Stimulated activated CD4-positive, alpha-beta T cell treated with anti-CD3 and anti-CD28 coated beads, Interleukin-4, amount 100 ng/mL, for 24 hours (primary cell): ENCODE measurements at regions not wholly inside any gene's neighbourhood (a gene's known extent, or its start where the extent isn't known, plus 50 kb on each side); places are given as distances from the start of the nearest gene placed in this dataset.

ENCODE experiments used
- DNase-seq: peaks from one replicate; pipeline ENCODE4 v3.0.0-alpha.2; 2020

DNA sequence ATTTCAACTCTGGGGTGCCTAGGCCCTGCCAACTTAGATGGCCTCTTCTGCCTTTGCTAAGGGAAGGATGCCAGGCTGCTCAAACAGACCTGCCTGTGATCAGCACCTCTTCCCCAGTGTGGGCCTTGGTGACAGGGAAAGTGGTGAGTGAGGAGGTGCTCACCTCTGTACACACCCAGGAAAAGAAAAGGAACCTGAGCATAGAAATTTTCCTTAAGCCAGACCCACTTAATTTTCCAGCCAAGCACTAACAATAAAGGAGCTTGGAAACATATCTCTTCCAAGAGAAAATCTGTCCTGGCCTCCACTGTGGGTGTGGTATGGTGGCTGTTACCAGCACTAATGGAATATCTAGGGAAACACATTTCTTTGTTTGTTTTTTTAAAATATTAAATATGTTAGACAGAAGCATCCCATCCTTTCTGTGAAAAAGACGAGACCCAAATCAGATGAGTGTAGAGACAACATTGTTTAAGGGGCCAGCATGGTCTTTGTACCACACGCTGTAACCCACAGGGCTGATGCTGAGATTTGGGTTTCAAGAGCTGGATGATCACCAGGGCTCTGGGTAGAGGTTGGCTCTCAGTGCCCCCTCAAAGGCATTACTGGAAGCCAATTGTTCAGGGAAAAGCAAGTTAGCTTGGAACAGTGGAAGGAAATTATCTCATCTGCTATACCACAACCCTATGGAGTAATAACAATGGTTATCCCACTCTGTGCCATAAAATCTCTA lies 472.2 kb downstream of the INSC start:
- no peak for DNase-seq

DNA sequence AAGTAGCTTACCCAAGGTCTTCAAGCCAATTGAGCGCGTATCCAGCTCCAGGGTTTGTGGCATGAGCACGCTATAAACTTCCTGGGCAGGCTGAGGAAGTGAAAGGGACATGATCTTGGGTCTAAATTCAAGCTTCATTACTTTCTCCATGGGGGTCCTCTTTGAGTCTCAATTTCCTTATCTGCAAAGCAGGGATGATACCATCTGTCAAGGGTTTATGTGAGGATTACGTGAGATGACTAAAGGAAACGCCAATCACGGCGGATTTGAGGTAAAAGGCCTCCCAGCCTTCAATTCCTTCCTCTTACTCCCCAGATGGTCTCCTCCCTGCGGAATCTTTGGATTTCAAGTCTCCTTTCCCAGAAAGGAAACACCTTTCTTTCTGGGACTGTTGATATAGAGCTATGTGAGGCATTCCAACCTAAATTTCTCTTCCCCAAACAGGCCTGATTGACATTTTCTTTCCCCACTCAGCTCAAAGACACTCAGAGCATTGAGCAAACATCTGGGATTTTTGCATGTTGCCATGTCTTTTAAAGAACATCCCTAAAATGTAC lies 474.4 kb downstream of the INSC start:
- DNase-seq = no peak

DNA sequence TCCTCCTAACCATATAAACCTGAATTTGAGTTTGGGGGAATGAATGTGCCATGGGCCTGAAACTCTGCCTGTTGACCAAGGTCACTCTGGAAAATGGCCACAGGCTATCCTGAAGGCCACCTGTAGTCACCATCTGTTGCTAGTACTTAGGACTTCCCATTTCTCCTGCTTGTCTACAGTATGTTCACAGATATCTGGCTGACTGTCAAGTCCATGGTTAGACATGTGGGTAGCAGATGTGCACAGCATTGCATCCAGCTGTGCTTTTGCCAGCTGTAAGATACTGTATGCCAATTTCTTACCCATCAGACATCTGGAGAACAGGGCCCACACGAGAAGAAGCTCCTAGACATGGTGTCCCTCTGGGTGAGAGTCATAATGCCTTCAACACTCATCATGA lies 475.4 kb downstream of the INSC start:
- no peak for DNase-seq

DNA sequence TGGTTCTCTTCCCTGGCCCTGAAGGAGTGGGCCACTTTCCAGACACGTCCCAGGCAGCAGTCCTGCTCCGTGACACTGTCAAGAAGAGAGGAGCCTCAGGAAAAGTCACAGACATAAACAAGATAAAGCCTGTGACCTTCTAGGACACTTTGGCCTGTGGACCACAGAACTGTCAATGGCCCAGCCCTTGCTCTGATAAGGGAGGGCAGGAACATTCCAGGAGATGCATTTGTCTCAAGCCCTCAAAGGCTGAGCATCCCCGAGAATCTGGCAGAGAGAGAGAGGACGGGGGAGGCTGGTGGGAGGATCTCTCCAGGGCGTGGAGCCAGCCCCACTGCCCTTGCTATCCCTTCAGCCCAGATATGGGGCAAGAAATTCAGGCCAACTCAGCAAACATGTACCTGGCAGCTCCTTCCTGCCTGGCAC lies 476.4 kb downstream of the INSC start:
- DNase-seq = no peak

DNA sequence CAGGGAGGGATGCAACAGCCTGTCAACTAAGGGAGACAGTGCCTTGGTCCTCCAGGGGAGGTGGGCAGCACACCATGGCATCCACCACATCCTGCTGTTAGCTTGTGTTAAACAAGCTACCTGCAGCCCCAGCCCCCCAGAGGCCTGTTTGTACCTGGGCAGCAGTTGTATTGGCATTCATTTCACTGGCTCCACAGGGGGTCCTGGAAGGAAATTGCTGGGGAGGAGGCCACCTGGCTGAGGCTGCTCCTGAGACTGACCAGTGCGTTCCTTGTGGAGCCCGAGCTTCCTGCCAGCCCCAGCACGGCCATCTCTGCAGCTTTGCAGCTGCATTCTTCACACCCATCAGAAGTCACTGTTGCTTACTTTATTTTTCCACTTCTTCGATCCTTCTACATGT lies 479.9 kb downstream of the INSC start:
- DNase-seq = no peak

DNA sequence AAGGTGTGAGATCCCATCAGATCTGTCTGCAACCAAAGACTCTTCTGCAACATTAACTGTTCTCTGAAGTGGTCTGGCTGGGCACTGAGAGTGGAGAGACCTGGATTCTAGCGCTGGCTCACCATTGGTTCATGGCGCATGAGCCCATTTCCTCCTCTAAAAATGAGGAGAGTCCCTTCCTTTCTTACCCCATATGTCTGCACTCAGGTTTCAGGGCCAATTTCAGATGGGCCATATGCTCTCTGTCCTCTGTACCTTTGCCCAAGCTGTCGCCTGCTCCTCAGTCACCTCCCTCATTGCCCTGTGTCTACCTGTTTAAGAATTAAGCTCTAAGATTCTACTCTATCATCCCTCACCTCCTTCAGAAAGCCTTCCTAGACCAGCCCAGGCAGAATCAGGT lies 484.7 kb downstream of the INSC start:
- DNase-seq = no peak

DNA sequence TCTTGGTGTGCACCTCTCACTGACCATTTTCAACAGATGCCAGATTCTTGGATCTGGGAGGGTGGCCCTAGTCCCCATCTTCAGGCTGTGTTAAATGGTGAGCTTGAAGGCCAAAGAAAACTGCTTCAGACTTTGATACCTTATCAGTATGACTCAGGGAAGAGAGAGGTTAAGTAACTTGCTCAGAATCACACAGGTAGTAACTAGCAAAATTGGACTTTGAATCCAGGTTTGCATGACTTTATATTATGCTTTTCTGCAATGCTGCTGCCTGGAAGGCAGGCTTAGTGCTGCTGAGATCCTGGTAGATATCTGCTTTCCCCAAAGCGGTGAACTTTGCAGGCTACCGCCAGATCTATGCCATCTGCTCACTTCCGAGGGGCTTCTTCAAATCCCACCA lies 487.3 kb downstream of the INSC start:
- DNase-seq = no peak

DNA sequence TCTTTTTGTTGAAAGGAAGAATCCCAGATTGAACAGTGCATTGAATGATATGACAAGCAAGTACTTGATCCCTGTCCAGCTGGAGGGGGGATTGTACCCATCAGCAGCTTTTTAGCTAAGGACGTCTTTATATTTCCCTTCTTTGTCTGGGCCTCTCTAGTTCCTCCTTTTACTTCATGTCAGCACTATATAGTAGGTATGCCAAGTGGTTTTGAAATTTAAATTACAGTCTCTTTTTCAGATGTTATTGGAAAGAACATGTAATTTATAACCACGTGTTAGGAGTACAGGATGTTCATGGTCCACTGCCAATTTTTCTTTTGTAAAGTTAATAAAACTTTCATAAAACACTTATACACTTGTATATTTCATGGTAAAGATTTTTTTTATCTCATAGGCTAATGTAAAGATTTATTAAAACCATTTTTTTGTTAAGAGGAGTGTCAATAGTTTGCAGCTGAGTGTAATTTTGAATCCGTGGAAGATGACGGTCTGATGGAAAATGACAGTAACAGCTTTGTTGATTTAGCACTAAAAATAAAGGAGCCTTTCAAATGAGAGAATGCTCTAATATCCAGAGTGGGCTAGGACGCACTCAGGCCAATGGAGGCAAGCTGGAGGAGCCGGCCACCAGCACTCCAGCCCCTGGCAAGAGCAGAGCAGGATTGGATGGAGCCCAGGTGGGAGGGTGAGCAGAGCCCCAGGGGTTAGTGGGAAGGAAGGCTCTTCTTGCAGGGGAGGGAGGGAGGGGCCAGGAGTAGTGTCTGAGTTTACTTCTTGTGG lies 488.3 kb downstream of the INSC start:
- no peak for DNase-seq

DNA sequence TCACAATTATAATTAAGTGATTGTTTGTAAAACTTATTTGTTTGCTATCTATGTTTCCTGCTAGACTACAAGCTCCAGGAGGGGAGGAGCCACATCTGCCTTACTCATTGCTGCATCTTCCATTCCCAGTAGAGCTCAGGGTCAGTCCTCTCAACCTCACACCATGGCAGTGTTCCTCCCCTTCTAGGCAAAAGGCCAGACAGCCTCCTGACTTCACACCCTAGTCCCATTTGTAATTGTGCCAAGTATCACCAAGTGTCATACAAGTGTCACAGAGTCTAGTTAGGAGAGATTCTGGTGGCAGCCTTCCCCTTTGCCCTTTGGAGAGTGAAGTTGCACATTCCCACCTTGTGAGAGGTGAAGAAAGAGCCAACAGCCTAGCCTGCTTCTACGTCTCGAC lies 490.4 kb downstream of the INSC start:
- no peak for DNase-seq

DNA sequence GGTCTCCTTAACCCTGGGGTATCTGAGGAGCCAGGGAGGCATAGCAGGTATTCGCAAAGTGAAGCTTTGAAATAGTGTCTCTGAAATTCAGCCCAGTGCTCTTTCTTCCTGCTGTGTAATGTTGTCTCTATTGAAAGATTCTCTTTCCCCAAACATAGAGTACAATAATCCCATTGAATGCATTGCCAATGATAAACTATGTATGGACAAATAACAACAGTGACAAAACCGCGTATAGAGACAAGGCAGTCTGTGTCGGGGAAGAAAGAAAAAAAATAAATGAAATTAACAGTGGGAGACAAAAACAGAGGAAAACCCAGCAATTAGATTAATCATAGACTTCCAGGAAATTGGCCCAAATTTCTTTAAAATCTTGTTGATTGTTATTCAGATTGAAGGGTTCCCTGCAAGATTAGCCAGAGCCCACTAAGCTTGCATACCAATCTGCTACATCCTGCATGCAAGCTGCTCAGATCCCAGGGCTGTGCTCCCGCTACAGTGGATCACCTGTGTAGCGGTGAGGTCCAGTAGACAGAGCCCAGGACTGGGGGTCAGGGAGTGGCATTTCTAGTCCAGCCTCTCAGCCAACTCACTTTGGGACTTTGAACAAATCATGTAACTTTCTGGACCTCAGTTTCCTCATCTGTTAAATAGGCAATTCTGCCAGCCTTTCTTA lies 492.8 kb downstream of the INSC start:
- no peak for DNase-seq

DNA sequence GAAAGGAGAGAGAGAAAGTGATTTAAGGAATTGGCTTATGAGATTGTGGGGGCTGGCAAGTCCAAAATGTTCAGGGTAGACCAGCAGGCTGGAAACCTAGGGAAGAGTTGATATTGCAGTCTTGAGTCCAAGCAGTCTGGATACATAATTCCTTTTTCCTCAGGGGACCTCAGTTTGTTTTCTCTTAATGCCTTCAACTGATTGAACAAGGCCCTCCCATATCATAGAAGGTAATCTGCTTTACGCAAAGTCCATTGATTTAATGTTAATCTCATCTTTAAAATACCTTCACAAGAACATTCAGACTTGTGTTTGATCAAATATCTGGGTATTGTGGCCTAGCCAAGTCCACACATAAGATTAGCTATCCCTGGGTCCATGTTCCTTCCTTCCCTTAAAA lies 494.7 kb downstream of the INSC start:
- no peak for DNase-seq

DNA sequence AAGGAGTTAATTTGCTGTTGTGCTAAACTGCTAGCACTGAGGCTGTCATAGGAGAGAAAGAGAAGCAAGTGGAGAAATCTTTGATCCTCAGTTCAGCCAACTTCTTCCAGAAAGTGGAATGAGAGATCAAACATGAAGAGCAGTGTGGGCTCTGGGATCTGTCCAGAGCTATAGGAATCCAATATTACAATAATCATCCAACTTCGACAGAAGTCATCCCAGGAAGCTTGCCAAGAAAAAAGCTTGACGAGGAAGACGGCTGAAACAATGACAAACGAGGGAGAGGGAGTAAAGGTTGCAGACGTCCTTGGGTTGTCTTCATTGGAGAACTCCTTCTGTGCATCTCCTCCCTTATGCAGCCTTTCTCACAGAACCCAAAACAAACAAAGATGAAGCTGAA lies 496.2 kb downstream of the INSC start:
- DNase-seq = no peak

DNA sequence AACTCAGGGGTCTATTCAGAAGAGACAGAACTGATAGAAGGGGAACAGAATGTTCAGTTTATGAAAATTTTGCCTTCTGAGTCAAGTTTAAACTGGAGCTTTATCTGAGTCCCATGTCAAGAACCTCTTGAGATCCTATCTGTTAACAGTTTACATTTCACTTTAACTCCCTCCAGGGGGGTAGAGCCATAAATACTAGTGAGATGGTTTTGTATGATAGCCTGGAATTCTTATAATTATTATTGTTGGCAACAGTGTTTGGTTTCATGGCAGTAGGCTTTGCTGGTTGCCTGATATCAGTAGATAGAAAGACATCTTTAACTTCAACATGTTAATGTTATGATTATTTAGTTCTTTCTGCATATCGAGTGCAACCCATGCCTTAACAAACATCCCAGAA lies 498.5 kb downstream of the INSC start:
- DNase-seq = no peak

DNA sequence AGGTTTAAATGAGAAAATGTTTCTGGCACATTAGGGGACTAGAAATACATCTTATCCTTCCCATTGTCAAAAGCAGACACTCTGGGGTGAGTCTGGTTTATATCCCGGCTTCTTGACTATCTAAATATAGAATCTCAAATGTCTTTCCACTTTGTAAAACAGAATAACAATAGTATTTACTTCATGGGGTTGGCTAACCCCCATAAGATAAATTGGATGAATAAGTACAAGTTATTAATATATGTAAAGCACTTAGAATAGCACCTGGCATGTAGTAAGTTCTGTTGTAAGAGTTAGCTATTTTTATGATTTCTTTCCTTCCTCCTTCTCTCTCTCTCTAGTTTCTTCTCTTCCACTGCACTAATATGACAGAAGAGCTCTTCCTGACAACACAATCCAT lies 499.1 kb downstream of the INSC start:
- DNase-seq = no peak

DNA sequence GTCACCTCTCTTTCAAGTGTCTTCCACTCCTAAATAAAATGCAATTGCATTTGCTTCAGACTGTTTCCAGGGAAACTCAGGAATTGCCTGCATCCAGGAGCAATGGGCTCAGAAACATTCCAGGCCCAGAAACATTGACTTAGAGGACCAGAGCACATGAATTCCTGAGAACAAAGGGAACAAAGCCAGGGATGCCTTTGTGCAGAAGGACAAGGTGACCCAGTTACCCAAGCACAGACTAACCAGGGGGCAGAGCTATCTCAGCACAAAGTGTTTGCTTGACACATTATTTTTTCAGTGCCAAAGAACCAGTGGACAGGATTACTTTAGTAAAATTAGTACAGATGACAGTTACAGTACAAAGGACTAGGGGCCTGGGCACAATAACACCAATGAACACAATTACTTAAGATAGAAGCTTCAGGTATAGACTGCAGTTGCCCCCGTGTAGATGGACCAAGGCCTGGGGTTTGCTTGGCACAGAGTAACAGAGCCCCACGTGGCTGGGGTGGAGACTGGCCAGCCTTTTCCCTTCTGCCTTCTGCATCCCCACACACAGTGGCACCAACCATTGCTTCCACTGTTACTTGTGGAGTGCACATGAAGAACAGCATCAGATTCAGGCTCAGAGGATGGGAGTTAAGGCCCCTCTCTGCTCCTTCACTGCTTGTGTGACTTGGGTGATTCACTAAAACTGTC lies 500.8 kb downstream of the INSC start:
- DNase-seq = no peak

DNA sequence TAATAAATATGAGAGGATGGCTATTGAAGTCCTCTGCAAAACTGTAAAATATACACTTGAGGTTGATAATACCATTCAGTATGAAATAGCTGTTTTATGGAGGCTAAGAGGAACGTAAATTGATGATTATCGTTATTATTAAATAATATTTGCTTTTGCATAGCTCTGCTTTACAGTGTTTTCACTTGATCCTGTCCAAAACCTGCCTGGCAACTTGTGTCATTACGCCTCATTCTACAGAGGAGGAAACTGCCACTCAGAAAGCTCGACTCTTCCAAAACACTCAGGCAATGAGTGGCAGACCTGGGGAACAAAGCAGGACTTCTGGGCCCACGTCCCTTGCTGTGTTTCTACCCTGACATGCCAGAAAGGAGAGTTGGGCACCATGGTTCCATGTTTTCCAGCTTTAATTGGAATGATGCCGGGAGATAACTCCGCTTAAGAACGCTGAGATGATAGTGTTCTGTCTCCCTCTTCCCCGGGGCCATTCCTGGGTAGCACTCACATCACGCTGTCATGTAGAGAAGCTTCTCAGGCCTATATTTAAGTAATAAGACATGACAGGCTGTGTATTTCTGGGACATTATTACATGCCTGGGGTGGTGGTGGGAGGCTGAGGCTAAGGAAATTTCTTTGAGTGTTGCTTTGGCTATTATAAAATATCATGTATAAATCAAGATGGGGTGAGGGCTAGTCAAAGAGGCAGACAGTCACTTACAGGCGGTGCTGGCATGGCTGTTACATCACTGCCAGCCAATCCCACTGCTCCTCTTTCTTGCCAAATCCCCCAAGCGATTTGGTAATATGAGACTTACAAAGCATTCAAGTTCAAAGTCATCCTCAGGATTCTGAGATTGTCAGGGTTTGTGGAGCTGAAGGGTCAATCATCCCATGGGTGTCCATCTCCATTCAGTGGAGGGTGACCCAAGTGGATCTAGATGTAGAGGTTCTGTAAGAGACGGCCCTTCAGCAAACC lies 501.7 kb downstream of the INSC start:
- DNase-seq = no peak

DNA sequence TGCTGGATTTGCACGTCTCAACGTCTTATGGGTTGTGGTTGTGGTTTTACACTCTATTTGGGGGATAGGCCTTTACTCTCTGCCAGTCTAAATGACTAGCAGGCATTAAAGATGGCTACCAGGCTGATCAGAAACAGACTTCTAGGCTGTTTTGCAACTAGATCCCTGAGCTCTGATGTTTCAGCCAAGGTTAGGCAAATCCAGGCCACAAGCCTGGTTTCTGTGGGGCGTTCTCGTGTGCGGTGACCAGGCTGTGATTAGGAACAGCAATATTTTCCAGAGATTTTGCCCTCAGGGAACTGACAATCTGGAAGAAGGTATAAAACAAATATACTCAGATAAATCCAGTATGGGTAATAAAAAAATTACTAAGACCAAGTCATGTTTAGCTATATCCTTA lies 502.4 kb downstream of the INSC start:
- DNase-seq = no peak

DNA sequence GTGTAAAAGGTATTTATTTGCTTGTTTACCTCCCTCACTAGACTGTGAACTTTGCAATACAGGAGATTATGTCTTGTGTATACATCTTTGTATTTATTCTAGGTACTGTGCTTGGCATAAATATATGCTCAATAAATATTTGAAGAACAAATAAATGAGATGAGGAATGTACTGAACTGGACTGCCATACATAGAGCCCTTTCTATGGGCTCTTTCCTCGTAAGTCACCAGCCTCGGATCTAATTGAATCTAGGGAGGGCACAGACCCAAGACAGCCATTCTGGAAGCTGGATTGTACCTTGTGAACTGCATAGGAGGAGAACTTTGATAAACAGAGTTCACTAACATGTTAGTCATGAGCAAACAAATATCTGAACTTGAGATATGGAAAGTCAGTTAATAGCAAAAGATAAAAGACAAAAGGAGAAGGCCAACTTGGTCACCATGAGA lies 503.9 kb downstream of the INSC start:
- DNase-seq = no peak

DNA sequence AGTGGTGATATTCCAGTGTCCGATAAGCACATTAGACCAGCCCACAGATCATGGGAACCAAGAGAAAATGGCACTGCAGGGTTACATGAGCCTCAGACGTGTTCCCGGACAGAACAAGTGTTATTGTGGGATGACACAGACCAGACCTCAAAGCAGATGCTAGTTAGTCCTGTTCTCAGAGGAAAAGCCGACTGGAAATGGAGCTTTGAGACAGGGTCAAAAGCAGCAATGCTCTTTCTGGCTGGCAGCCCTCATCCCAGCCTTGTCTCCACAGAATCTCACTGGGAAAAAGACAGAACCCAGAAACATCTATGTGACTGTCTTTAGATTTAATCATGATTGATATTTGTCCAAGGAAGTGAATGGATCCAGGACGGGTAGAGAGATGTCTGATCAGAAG lies 506.8 kb downstream of the INSC start:
- DNase-seq = no peak

DNA sequence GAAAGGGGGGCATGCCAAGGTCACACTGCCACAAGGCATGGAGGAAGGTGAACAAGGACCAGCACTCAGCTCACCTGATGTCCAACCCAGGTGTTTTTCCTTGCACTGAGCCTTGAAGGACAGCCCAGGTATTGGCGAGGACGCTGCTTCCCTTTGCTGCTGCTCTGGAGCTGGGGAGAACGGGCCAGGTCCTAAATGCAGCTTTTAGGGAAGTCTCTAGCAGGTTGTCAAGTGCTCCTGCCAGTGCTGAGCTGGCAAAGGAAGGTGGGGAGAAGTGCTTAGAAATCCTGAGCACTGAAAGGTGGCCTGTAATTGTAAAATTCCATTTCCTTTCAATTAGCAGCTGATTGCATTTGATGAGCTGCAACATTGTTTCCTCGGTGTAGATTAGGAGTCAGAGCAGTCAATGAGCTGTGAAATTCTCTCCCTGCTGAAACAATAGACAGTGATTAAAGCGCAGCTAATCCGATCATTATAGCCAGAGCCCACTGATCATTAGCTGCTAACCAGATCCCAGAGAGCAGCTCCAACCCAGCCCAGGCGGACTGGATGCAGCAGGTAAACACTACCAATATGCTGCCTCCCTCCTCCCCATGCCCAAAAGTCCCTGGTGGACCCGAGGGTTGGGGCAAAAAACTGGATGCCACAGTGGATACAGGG lies 507.6 kb downstream of the INSC start:
- DNase-seq = no peak

DNA sequence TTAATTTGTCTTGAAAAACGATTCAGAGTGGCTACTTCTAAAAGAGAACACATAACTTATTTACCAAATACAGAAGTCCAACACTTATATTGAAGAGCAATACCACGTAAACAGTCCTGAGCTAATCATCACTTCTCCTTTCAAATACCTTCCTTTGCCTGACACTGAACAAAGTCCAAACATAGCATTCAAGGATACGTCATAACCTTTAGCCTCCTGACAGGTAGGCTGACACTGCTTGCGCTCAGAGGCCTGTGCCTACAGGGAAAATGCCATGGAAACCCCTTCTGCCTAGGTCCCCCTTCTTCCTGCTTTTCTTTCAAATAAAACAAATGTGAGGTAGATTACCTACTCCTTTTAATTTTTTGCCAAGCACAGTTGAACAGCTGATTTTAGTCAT lies 510.0 kb downstream of the INSC start:
- DNase-seq = no peak
